H1 (cell line): ENCODE measurements at regions not wholly inside any gene's neighbourhood (a gene's known extent, or its start where the extent isn't known, plus 50 kb on each side); places are given as distances from the start of the nearest gene placed in this dataset.

ENCODE experiments used
- CHD7 ChIP-seq: fragments of 300-600 bp; sonication (generic); IDR thresholded peaks from 2 replicates; pipeline ENCODE4 v1.7.1; 2012; ENCODE audit warnings: low read length, moderate library complexity, mild to moderate bottlenecking, inconsistent platforms; ENCODE audit not compliant: insufficient replicate concordance
- GTF2F1 ChIP-seq: IDR thresholded peaks from 2 replicates; pipeline ENCODE4 v1.6.1; 2012; ENCODE audit warnings: low read depth, low read length, improper control_type of control experiment, borderline replicate concordance
- POLR2A ChIP-seq, 2 experiments: IDR thresholded peaks; 1 replicate in 1 of 2; 2 replicates in 1 of 2; pipeline ENCODE4 v1.6.1; 2011; ENCODE audit warnings: low read depth in 2 of 2, low read length in 2 of 2, mild to moderate bottlenecking in 2 of 2; ENCODE audit errors: control extremely low read depth in 1 of 2
- RNF2 ChIP-seq: fragments of 200-900, 300-1000 bp; sonication (generic); IDR thresholded peaks from 2 replicates; pipeline ENCODE4 v1.7.1; 2016; ENCODE audit warnings: borderline replicate concordance, low read depth, mild to moderate bottlenecking, antibody characterized with exemption, low read length; ENCODE audit not compliant: poor library complexity, severe bottlenecking; ENCODE audit errors: missing control alignments
- RXRA ChIP-seq: IDR thresholded peaks from 2 replicates; pipeline ENCODE4 v1.6.1; 2011; ENCODE audit warnings: low read depth, mild to moderate bottlenecking, low read length, moderate library complexity; ENCODE audit not compliant: insufficient read depth
- SRF ChIP-seq: IDR thresholded peaks from 2 replicates; pipeline ENCODE4 v1.6.1; 2011; ENCODE audit warnings: mild to moderate bottlenecking, low read depth, low read length, moderate library complexity
- SUZ12 ChIP-seq: fragments of 200-600 bp; sonication (generic); IDR thresholded peaks from 2 replicates; pipeline ENCODE4 v1.6.1; 2012; ENCODE audit warnings: mild to moderate bottlenecking, inconsistent platforms, low read length, moderate library complexity, mixed read lengths
- TAF7 ChIP-seq: optimal IDR thresholded peaks from 2 replicates; pipeline ENCODE3; 2011; ENCODE audit warnings: low read depth, mild to moderate bottlenecking, inconsistent platforms, low read length, moderate library complexity, borderline replicate concordance

GRCh38 chr2:48108455-48108854 lies 202.2 kb upstream of the FBXO11 start (continued):
- no peak for TF ChIP-seq CHD7
- no peak for TF ChIP-seq POLR2A (IDR thresholded peaks at IDR 0.05; ENCODE audit: control extremely low read depth in 1 of 2, low read depth in 2 of 2, low read length in 2 of 2)
- no peak for TF ChIP-seq SUZ12
- no peak for TF ChIP-seq GTF2F1
- no peak for TF ChIP-seq RNF2
- TF ChIP-seq RXRA: no peak
- no peak for TF ChIP-seq TAF7
- TF ChIP-seq SRF: no peak
